SW 1271 (cell line): ENCODE measurements at regions not wholly inside any gene's neighbourhood (a gene's known extent, or its start where the extent isn't known, plus 50 kb on each side); places are given as distances from the start of the nearest gene placed in this dataset.

Experiments
- DNase-seq, 2 experiments: peaks; one replicate each; lab custom pipeline; 2025; lab: John Stamatoyannopoulos, UW

DNA sequence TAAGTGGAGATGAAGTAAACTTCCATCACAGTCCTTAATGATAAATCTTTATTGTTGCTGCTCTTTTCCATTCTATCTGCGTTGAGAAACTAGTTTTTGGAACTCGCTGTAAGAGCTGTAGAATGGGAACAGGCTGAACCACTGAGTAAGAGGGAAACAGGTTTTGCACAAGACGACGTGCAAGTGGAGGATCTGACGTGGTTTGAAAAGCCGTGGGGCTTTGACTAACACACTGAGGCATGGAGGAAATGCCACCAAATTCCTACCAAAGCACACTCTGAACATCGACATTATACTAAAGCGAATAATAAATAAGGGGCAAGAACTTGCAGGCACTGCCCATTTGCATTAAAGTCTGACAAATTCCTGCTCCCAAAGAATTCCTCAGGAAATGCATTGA is 160.6 kb downstream of the KLF6 start:
- no peak for DNase-seq

DNA sequence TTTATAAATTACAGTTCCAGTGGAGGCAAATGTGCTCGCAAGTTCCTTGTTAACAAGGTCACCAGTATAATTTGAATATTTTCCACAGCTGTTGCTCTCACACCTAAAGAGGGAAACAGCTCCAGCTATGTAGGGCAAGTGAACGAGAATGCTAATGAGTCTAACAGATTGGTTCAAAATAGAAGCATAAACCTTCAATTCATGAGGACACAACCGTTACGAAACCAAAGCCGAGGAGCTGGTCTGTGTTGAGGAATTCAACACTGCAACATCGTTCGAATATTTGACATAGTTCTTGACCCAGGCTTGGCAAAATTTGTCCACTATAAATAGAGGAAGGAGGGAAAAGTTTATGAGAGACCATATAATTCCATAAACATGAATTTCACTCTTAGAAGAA is 161.3 kb downstream of the KLF6 start:
- DNase-seq: no peak

DNA sequence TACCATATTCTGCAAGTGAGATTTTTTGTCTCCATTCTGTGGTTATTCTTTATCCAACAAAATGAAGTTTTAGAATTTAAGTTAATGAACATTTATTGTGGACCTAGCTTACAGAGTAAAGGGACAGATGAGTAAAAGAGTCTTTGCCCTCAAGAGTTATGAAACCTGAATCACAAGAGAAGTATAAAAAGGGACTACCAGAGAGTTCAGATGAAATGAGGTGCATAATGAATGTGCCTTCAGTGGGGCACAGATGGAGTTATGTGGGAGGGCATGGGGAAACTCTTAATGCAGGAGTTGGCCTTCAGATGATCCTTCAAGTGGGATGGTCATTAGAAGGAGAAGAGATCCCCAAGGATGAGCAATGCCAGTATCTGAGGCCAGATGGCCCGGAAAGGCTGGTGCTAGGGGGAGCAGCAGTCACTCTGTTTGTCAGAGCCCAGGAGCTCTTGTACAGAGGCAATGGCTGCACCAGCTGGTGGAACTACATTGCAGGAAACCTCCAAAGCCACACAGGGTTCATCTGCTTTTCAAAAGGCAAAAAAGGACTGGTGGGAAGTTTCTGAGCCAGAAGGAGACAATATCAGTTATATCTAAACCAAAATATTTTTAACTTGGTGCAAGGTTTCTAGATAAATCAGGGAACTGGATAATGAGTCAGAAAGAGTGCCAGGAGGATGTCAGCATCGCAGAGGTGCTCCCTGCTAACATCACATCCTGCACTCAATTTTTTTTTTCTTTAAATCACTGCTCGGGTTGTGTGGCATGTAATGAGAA is 162.0 kb downstream of the KLF6 start:
- DNase-seq: no peak

DNA sequence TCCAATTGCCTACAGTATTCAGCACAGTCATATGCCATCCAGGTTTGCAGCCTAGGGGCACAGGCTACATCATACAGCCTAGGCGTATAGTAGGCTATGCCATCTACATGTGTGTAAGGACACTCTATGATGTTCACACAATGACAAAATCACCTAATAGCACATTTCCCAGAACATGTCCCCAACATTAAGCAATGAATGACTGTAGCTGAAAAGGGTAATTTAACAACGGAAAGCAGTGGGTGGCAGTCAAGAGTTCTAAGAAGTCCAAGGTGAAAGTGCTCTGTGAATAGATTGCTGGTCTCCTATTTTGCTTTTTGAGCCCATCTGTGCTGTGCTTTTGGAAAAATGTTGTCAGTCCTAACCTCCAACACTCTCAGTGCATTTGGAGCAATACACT is 162.6 kb downstream of the KLF6 start:
- DNase-seq: no peak

DNA sequence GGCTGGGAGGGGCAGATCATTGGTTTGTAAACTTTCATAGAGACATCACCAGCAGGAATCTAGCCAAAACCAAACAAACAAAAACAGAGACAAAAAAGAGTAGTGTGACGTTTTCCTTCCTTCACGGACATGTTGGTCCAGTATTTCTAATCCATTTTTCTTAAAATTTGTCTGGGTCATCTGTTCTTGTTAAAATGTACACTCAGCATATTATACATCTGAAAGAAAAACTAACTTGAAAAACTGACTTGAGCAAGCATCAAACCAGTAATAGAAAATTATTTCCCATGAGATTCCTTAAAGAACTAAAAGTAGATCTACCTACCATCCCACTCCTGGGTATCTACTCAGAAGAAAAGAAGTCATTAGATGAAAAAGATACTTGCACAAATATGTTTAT is 164.2 kb downstream of the KLF6 start:
- DNase-seq: no peak

DNA sequence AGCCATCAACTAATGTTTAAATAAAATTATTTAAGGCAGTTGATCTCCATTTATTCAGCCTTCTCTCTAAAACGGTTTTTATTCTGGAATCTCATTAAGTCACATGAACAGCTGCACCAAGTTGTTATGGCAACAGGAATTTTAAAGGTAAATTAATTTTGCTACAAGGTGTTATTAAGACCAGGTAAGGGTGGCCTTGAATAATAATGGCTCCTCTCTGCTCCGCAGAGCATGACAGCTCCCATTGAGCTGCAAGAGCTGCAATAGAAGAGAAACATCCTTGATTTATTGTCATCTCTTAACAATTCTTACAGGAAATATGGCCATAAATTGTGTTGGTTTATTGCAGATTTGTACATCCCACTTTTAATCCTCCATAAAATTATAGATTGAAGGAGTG is 165.8 kb downstream of the KLF6 start:
- no peak for DNase-seq

DNA sequence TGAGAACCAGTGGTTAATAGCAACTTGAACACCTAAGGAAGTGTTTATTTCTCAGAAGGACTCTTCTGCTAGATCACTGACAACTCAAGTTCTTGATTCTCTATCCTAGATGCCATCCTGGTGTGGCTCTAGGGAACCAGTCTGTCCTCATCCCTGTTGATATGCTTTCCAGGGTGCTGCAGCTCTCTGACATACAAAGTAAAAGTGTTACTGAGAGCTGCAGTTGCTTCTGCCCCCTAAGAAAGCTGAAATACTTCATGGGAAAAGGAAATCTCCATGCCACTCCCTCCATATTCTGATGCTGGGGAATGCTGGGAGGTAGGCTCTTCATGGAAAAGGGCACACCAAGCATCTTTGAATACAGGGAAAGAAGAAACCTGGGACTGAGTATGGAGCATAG is 168.1 kb downstream of the KLF6 start:
- DNase-seq: no peak

DNA sequence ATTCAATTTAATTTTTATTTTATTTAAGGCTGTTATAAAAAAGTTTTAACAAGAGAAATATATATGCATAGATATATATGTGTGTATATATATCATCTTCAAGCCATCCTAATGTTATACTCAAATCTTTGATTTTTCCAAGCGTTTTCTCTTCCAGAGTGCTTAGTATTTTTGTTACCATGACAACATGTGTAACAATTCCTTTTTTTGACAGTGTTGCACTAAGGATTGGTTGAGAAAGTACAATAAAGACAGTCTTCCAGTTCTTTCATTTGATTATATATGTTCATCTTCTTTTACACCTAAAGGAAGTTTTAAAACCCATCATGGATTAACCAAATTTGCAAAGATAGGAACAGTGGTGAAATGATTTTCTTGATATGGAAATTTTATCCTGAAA is 171.7 kb downstream of the KLF6 start:
- DNase-seq: no peak

DNA sequence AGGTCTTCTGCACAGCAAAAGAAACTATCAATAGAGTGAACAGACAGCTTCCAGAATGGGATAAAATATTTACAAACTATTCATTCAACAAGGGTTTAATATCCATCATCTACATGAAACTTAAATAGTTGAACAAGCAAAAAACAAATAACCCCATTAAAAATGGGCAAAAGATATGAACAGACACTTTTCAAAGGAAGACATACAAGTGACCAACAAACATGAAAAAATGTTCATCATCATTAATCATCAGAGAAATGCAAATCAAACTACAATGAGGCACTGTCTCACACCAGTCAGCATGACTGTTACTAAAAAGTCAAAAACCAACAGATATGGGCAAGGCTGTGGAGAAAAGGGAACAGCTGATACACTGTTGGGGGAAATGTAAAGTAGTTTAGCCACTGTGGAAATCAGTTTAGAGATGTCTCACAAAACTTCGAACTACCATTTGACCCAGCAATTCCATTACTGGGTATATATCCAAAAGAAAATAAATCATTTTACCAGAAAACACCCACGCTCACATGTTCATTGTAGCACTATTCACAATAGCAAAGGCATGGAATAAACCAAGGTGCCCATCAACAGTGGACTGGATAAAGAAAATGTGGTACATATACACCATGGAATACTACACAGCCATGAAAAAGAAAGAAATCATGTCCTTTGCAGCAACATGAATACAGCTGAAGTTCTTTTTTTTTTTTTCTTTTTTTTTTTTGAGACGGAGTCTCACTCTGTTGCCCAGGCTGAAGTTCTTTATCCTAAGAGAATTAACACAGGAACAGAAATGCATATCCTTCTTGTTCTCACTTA is 172.6 kb downstream of the KLF6 start:
- no peak for DNase-seq

DNA sequence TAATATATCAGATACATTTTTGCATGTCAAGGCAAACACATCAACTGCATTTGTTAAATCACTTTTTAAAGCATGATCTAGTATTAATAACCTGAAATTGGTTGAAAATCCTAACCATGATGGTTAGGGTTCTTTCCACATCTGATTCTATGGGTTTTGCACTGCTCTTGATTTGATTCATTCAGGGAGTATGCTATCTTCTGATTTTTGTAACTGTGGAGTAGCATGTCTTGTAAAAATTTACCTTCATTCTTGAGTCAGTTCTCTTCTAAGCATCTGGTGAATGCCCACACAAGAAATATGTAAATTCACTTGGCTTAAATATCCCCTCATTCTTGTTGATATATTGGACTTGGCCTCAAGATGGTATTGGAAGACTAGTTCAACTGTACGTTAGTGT is 178.7 kb downstream of the KLF6 start:
- no peak for DNase-seq

DNA sequence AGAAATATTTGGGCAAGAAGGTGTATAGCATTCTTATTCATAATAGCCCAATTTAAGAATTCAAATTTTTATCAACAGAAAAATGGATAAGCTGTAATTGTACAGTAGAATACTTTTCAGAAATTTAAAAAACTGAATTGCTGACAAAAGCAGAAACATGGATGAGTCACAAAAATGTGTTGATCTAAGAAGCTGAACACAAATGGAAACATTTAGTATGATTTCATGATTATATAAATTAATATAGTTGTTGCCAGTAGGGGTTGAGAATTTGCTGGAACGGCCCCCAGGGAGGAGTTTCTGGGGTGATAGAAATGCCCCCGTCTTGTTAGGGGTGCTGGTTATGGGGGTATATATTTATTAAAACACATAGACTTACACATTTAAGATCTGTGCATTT is 179.1 kb downstream of the KLF6 start:
- no peak for DNase-seq

DNA sequence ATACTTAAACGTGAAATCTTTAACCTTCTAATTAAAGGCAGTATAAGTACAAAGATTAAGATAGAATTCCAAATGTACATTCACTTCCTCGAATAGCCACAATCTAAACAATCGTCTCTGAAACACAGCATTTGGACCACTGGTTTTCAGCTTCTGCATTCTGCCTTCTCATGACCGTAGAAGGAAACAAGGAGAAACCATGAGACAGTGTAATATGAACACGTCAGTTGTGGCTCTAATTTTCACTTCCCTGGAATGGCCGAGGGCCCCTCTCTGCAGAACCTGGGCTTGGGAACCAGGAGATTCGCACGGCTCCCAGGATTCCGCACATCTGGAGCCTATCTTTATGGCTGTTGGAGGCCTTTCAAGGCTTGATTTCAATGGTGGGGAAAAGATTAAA is 189.3 kb downstream of the KLF6 start:
- no peak for DNase-seq

DNA sequence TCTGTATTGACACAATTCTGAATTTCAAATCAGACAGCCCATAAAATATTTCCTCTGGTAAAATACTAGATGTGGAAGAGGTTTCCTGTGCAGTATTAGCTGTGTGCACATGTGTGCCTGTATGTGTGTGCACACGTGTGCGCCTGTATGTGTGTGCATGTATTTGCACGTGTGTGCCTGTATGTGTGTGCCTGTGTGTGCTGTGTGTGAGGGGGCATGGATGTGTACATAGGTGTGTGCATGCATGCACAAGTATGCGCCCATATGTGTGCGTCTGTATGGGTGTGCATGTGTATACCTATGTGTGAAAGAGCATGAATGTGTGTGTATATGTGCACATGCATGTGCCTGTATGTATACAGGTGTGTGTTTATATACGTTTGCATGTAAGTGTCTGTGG is 191.4 kb downstream of the KLF6 start:
- no peak for DNase-seq

DNA sequence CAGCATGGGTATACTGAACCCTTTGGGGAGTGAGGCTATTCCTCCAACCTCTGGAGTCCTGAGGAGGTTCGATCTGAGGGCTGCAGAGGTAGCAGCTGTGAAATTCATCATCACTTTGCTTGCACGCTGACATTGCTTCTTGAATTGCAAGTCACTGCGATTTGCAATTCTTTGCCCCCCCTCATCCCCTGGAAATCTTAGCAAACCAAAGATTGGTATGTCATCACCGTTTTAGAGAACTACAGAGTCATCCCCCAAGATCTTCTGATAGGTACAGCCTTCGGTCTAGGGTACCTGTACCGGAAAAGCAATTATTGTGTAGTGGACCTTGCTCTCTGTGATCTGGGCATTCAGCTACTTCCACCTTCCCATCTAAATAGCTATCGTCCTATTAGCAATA is 192.6 kb downstream of the KLF6 start:
- DNase-seq: no peak

DNA sequence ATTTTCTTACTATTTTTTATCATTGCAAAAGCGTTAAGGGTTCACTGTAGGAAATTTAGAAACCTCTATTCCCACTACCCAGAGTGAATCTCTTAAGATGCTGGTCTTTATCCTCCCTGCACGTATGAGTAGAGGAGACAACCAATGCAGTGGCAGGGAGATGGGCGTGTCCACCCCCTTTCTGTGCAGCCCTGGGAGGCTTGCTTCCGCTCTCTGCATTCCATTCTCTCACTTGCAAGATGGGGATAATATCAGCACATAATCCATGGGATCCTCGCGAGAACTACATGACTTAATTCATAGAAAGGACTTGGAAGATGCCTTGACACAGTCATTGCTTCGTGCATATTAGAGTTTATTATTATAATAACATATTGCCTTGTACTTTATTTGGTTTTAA is 196.2 kb downstream of the KLF6 start:
- no peak for DNase-seq

DNA sequence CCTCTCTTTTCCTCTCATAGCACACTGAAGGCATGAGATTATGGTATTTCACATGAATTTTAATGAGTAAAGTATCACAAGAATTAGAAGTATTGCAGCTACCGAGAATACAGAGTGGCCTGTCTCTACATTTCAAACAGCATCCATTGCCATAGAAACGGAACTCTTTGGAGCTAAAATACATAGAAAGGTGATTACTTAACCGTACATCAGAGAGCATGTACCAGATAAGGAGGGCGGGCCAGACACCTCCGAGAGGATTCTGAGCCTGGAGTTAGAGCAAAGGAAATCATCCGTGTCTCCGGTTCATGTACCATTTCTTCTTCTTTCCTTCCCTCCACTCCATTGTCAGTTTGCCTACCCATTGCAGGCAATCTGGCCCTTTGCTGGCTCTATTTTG is 196.7 kb downstream of the KLF6 start:
- DNase-seq: no peak

DNA sequence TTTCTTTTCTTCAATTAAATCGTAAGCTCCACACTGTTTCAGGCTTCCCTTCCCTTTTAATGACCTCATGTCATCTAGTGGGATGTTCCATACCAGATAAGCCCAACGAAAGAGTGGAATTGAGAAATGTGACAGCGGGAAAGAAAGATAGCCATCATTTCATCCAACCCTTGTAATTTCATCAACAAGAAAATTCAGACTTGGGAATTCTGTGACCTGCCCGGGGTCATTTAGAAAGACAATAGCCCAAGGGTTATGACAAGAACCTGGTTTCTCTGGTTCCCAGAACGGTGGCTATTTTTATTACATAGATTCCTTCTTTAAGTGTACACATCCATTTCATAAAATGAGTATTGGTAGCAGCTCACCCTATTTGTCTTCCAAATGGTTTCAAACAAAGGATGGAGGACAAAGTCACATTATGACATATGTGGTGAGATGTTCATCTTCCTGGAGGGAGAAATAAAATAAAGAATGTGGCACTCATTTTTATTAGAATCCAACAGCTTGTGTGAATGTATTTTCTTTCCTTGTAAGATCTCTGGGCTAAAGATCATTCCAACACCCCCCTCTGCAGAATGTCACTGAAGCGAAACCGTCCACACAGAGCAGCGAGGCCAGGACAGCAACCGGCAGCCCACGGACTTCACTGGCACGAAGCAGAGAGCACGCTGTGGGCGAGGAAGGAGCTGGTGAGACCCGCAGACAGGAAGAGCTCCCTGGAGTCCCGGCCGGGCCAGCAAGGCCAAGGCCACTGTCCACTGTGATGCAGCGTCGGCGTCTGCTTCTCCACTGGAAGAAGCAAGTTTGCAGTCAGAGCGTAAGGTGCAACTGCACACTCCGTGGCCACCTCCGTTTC is 199.9 kb downstream of the KLF6 start:
- no peak for DNase-seq

DNA sequence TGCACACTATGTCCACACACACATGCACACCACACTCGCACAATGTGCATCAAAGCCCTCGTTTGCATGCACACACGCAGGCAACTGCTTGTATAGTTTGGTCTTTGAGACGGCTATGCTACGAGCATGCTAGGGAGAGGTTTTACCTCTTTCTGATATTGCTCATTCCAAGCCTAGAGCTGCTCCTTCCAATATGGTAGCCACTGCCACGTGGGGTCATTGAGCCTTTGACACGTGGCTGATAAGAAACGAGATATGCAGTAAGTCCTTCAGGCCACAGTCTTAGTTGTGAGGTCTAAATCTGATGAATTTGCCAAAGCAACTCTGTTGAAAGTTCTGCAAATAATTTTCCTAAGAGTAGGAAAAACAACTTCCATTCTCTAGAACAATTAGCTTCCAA is 204.4 kb downstream of the KLF6 start:
- no peak for DNase-seq

DNA sequence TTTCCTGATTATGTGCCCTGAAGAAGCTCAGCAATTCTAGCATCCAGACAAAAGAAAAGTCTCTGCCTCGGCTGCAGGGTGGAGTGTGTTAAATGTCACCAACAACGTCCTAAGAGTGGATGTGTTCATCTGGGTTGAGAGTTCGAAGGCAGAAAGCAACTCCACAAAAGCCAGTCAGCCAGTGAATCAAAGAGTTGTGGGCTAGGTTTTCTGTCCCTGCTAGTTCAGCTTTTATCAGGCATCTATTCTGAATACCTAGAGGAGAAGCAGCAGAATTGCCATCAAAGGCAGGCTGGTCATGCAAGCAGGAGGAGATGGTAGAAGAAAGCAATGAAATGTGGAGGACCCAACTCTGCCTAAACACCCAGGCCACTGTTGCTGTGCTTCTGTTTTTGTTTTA is 205.2 kb downstream of the KLF6 start:
- DNase-seq: no peak

DNA sequence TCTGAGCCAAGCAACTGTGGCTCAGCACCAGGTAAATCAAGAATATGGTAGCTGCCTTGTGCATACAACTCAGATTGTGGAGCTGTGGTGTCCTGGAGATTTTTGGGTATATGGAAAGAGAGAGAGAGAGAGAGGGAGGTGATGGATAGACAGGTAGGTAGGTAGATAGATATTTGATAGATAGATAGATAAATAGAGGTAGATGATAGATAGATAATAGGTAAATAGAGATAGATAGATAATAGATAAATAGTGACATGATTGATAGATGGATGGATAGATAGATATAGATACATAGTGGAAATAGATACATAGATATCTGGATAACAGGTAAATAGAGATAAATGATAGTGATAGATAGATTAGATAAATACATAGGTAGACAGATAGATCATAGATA is 206.3 kb downstream of the KLF6 start:
- no peak for DNase-seq

DNA sequence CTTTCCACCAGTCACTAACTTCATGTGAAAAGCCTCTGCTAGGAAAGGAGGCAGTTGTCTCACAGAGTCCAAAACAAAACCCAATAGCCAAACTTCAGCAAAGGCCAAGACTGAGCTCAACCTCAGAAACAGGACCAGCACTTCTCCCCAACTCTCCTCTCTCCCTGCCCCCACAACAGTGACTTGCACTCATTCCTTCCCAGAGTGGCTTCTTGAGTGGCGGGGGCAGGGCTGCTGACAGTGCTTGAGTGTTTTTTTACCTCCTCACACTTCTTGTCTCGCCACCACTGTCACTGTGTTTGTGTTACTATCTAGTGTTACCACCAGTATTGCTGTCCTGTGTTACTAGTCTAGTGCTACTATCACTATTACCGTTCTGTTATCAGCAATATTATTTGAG is 206.8 kb downstream of the KLF6 start:
- DNase-seq: no peak

DNA sequence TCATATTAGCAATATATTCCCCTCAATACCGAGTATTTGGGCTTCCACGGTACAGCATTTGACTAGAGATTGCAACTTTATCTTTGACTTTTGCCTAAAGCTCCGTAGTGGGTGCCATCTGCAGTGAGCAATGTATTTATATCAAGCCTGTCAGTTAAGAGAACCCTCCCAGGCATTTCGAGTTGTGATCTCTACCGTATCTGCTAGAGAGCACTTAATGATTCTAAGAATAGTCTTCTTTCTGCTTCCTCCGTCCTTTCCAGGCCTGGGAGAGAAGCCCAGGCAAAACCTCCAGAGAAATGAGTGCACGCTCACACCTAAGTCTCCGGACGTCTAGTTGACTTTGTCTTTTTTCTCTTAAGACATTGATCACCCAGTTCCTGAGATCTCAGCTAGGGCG is 210.6 kb downstream of the KLF6 start:
- no peak for DNase-seq

DNA sequence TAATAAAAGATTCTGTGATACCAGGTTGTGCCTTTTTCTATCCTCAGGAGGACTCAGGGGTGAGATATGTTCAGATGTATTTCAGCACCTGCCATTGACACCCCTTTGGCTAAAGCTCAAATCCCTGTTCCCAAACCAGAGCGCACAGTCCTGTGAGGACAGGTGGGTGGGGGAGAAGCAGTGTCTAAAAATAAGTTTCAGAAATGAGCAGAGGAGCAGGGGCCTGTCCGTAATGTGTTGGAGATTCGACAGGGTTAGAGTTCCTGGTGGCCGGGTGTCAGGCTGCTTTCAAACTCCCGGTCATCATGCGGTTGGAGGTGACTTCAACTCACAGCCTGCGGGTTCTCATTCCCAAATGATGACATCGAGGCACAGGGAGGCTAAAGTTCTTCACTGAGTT is 211.5 kb downstream of the KLF6 start:
- DNase-seq: no peak
